Parathyroid adenoma (tissue), 2 donors: ENCODE measurements at regions not wholly inside any gene's neighbourhood (a gene's known extent, or its start where the extent isn't known, plus 50 kb on each side); places are given as distances from the start of the nearest gene placed in this dataset.

ENCODE experiments used
- H2AFZ ChIP-seq: fragments of 300-600 bp; sonication (generic); one replicate; pipeline ENCODE4 v1.7.0; 2017; ENCODE audit warnings: antibody characterized with exemption, mild to moderate bottlenecking
- H3K27ac ChIP-seq: fragments of 300-600 bp; sonication (generic); one replicate; pipeline ENCODE4 v1.7.0; 2017
- H3K27me3 ChIP-seq: fragments of 300-600 bp; sonication (generic); one replicate; pipeline ENCODE4 v1.7.0; 2017; ENCODE audit warnings: low read length; ENCODE audit not compliant: control insufficient read depth, insufficient read depth
- H3K36me3 ChIP-seq: fragments of 300-600 bp; sonication (generic); one replicate; pipeline ENCODE4 v1.7.0; 2017; ENCODE audit warnings: low read length; ENCODE audit not compliant: control insufficient read depth, insufficient read depth
- H3K4me1 ChIP-seq: fragments of 300-600 bp; sonication (generic); one replicate; pipeline ENCODE4 v1.7.0; 2017; ENCODE audit warnings: control low read depth
- H3K4me2 ChIP-seq: fragments of 300-600 bp; sonication (generic); one replicate; pipeline ENCODE4 v1.7.0; 2017; ENCODE audit warnings: low read length
- H3K4me3 ChIP-seq: fragments of 300-600 bp; sonication (generic); one replicate; pipeline ENCODE4 v1.7.0; 2017; ENCODE audit warnings: low read depth, low read length
- H3K79me2 ChIP-seq: fragments of 300-600 bp; sonication (generic); one replicate; pipeline ENCODE4 v1.7.0; 2017; ENCODE audit warnings: control low read depth
- H3K9ac ChIP-seq: fragments of 300-600 bp; sonication (generic); one replicate; pipeline ENCODE4 v1.7.0; 2017; ENCODE audit warnings: mild to moderate bottlenecking
- H3K9me3 ChIP-seq: fragments of 300-600 bp; sonication (generic); one replicate; pipeline ENCODE4 v1.7.0; 2017; ENCODE audit warnings: low read length; ENCODE audit not compliant: control insufficient read depth
- CTCF ChIP-seq: fragments of 300-600 bp; sonication (generic); IDR thresholded peaks from one replicate; pipeline ENCODE4 v1.7.0; 2017; ENCODE audit warnings: antibody characterized with exemption, mild to moderate bottlenecking
- donor health status: primary hyperparathyroidism.

- Histone ChIP-seq H3K36me3 (no peaks in the 10 kb centered on the region), H3K79me2 (no peaks in the 10 kb centered on the region), H3K4me3 (no peak overlapping the region), H3K27ac (no peak overlapping the region), H3K9ac (no peak overlapping the region), H2AFZ (no peak overlapping the region), H3K4me1 (no peaks in the 10 kb centered on the region), H3K4me2 (no peak overlapping the region), H3K27me3 (no peaks in the 10 kb centered on the region), H3K9me3 (no peaks in the 10 kb centered on the region)
- TF ChIP-seq CTCF: no peak
These were observed 128.4 kb upstream of the TMEM164 start for GRCh38 chrX:109874548-109874947.

GRCh38 chrX:109875831-109876230 lies 127.1 kb upstream of the TMEM164 start:
- no peak for TF ChIP-seq CTCF
- no peak overlapping the region for H2AFZ ChIP-seq
- H3K4me1 ChIP-seq: no peaks in the 10 kb centered on the region
- H3K79me2 ChIP-seq: no peaks in the 10 kb centered on the region
- H3K4me2 ChIP-seq: no peak overlapping the region
- no peaks in the 10 kb centered on the region for H3K9me3 ChIP-seq
- H3K36me3 ChIP-seq: no peaks in the 10 kb centered on the region
- no peaks in the 10 kb centered on the region for H3K27me3 ChIP-seq
- no peak overlapping the region for H3K9ac ChIP-seq
- H3K27ac ChIP-seq: no peak overlapping the region
- no peak overlapping the region for H3K4me3 ChIP-seq

GRCh38 chrX:109878236-109878635 lies 124.7 kb upstream of the TMEM164 start:
- no peak overlapping the region for H2AFZ ChIP-seq
- H3K27ac ChIP-seq: no peak overlapping the region
- no peak overlapping the region for H3K9ac ChIP-seq
- H3K4me2 ChIP-seq: no peak overlapping the region
- no peaks in the 10 kb centered on the region for H3K36me3 ChIP-seq
- H3K79me2 ChIP-seq: no peaks in the 10 kb centered on the region
- H3K4me3 ChIP-seq: no peak overlapping the region
- no peaks in the 10 kb centered on the region for H3K4me1 ChIP-seq
- TF ChIP-seq CTCF: no peak
- no peaks in the 10 kb centered on the region for H3K27me3 ChIP-seq
- H3K9me3 ChIP-seq: no peaks in the 10 kb centered on the region

- no peaks in the 10 kb centered on the region for H3K4me1 ChIP-seq
- H3K36me3 ChIP-seq: no peaks in the 10 kb centered on the region
- H3K27me3 ChIP-seq: no peaks in the 10 kb centered on the region
- H3K9ac ChIP-seq: no peak overlapping the region
- H3K4me3 ChIP-seq: no peak overlapping the region
- no peaks in the 10 kb centered on the region for H3K79me2 ChIP-seq
- H3K27ac ChIP-seq: no peak overlapping the region
- no peak overlapping the region for H3K4me2 ChIP-seq
- no peak for TF ChIP-seq CTCF
- no peak overlapping the region for H2AFZ ChIP-seq
- no peaks in the 10 kb centered on the region for H3K9me3 ChIP-seq
These were observed 122.9 kb upstream of the TMEM164 start for GRCh38 chrX:109879991-109880390.

GRCh38 chrX:109880629-109881028 lies 122.3 kb upstream of the TMEM164 start:
- Histone ChIP-seq H3K4me1 (no peaks in the 10 kb centered on the region), H3K36me3 (no peaks in the 10 kb centered on the region), H3K4me3 (no peak overlapping the region), H2AFZ (no peak overlapping the region), H3K9me3 (no peaks in the 10 kb centered on the region), H3K4me2 (no peak overlapping the region), H3K9ac (no peak overlapping the region), H3K27me3 (no peaks in the 10 kb centered on the region), H3K79me2 (no peaks in the 10 kb centered on the region), H3K27ac (no peak overlapping the region)
- no peak for TF ChIP-seq CTCF
